Prostate gland (tissue), 2 donors: ENCODE measurements at regions not wholly inside any gene's neighbourhood (a gene's known extent, or its start where the extent isn't known, plus 50 kb on each side); places are given as distances from the start of the nearest gene placed in this dataset.
"Not testable (repeated sequence)": the region's sequence is repeated elsewhere in the genome, so short reads cannot be mapped to it uniquely, and the experiment has no call there.

ENCODE experiments used
- DNase-seq: peaks from one replicate; pipeline ENCODE4 v3.0.0-alpha.2; 2019; ENCODE audit warnings: low spot score
- H3K27ac ChIP-seq, 2 donors: fragments of 200-600 bp; sonication (generic); 2 replicates each; pipeline ENCODE4 v1.5.1; 2017 to 2019
- H3K27me3 ChIP-seq: fragments of 200-600 bp; sonication (generic); replicated peaks from 2 replicates; pipeline ENCODE4 v1.5.1; 2019; ENCODE audit not compliant: insufficient read depth
- H3K36me3 ChIP-seq, 2 donors: fragments of 200-600 bp; sonication (generic); 1 replicate in 1 of 2; 2 replicates in 1 of 2; pipeline versions ENCODE4 v1.5.1 to v1.8.1; 2017 to 2019
- H3K4me1 ChIP-seq: fragments of 200-600 bp; sonication (generic); replicated peaks from 2 replicates; pipeline ENCODE4 v1.5.1; 2019
- H3K4me3 ChIP-seq, 2 donors: fragments of 200-600 bp; sonication (generic); 2 replicates each; pipeline ENCODE4 v1.5.1; 2017 to 2019
- H3K9me3 ChIP-seq: fragments of 200-600 bp; sonication (generic); 2 replicates; pipeline ENCODE4 v1.5.1; 2017
- POLR2A ChIP-seq: fragments of 450-650 bp; IDR thresholded peaks from one replicate; pipeline ENCODE4 v1.6.1; 2016; ENCODE audit warnings: antibody characterized with exemption, mild to moderate bottlenecking
- POLR2AphosphoS5 ChIP-seq: sonication (generic); formaldehyde crosslinking; IDR thresholded peaks from one replicate; pipeline ENCODE4 v1.6.1; 2017; ENCODE audit warnings: antibody characterized with exemption
- WGBS: methylation state at CpG from one replicate; pipeline ENCODE4 v1.1.5; 2018; 5-methylcytosine and 5-hydroxymethylcytosine counted together
- intact Hi-C: fragments of 100-400 bp; cut with DNase I; formaldehyde crosslinking; loops from one replicate; pipeline ENCODE4 v1.14.2; 2022
- TF ChIP-seq, protein P1 (sequence below), 4 experiments: fragments of 200-600 bp in 2 of 4; fragments of 450-650 bp in 2 of 4; sonication (generic) in 2 of 4; IDR thresholded peaks; 1 replicate in 3 of 4; 2 replicates in 1 of 4; pipeline ENCODE4 v1.5.1; 2016 to 2019; ENCODE audit warnings: antibody characterized with exemption in 4 of 4, mild to moderate bottlenecking in 2 of 4, moderate library complexity in 2 of 4

GRCh38 chr12:19674437-19674836 is 235.1 kb downstream of the AEBP2 start:
- H3K36me3 ChIP-seq = no peaks in the 10 kb centered on the region
- DNase-seq = no peak
- H3K9me3 ChIP-seq = no peaks in the 10 kb centered on the region
- no peak for TF ChIP-seq POLR2A
- TF ChIP-seq, protein P1, sequence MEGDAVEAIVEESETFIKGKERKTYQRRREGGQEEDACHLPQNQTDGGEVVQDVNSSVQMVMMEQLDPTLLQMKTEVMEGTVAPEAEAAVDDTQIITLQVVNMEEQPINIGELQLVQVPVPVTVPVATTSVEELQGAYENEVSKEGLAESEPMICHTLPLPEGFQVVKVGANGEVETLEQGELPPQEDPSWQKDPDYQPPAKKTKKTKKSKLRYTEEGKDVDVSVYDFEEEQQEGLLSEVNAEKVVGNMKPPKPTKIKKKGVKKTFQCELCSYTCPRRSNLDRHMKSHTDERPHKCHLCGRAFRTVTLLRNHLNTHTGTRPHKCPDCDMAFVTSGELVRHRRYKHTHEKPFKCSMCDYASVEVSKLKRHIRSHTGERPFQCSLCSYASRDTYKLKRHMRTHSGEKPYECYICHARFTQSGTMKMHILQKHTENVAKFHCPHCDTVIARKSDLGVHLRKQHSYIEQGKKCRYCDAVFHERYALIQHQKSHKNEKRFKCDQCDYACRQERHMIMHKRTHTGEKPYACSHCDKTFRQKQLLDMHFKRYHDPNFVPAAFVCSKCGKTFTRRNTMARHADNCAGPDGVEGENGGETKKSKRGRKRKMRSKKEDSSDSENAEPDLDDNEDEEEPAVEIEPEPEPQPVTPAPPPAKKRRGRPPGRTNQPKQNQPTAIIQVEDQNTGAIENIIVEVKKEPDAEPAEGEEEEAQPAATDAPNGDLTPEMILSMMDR (IDR thresholded peaks at IDR 0.05) = no peak
- no peak for TF ChIP-seq POLR2AphosphoS5
- intact Hi-C loops = no loop called here
- H3K4me3 ChIP-seq = no peak overlapping the region
- WGBS = 63% methylated on average over 3 of the region's 3 CpGs
- H3K27ac ChIP-seq = no peak overlapping the region
- H3K4me1 ChIP-seq = no peaks in the 10 kb centered on the region
- H3K27me3 ChIP-seq = no peaks in the 10 kb centered on the region

- 96% methylated on average over 2 of the region's 2 CpGs for WGBS
- TF ChIP-seq POLR2A (no peak), POLR2AphosphoS5 (no peak)
- TF ChIP-seq, protein P1 (IDR thresholded peaks at IDR 0.05) = no peak
- Histone ChIP-seq H3K4me1 (no peaks in the 10 kb centered on the region), H3K9me3 (no peaks in the 10 kb centered on the region), H3K27ac (no peak overlapping the region), H3K27me3 (no peaks in the 10 kb centered on the region), H3K36me3 (no peaks in the 10 kb centered on the region), H3K4me3 (no peak overlapping the region)
- no peak for DNase-seq
- intact Hi-C loops = no loop called here
Measured at GRCh38 chr12:19675361-19675760, 236.1 kb downstream of the AEBP2 start.

GRCh38 chr12:19678501-19678900 is 239.2 kb downstream of the AEBP2 start:
- H3K36me3 ChIP-seq, H3K9me3 ChIP-seq, H3K4me1 ChIP-seq, DNase-seq, H3K27ac ChIP-seq, intact Hi-C loops, H3K4me3 ChIP-seq, H3K27me3 ChIP-seq: not testable (repeated sequence)
- WGBS = 91% methylated on average over 3 of the region's 3 CpGs

DNA sequence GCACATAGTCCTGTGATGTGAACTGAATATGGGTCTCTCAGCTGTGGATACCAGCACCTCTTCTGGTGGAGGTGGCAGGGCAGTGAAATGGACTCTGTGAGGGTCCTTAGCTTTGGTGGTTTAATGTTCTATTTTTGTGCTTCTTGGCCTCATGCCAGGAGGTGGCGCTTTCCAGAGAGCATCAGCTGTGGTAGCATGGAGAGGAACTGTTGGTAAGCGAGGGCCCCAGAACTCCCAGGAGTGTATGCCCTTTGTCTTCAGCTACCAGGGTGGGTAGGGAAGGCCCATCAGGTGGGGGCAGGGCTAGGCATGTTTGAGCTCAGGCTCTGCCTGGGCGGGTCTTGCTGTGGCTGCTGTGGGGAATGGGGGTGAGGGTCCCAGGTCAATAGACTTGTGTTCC is 241.7 kb downstream of the AEBP2 start:
- intact Hi-C loops = no loop called here
- Histone ChIP-seq H3K27me3 (no peaks in the 10 kb centered on the region), H3K9me3 (no peaks in the 10 kb centered on the region), H3K36me3 (no peaks in the 10 kb centered on the region), H3K27ac (no peak overlapping the region), H3K4me3 (no peak overlapping the region), H3K4me1 (no peaks in the 10 kb centered on the region)
- no peak for DNase-seq
- WGBS = 85% methylated on average over 3 of the region's 3 CpGs
- TF ChIP-seq, protein P1 (IDR thresholded peaks at IDR 0.05) = no peak
- TF ChIP-seq POLR2A = no peak
- no peak for TF ChIP-seq POLR2AphosphoS5

- H3K27me3 ChIP-seq = no peaks in the 10 kb centered on the region
- WGBS = 74% methylated on average over 7 of the region's 7 CpGs
- no peaks in the 10 kb centered on the region for H3K9me3 ChIP-seq
- no peak overlapping the region for H3K27ac ChIP-seq
- DNase-seq = no peak
- no peaks in the 10 kb centered on the region for H3K4me1 ChIP-seq
- H3K4me3 ChIP-seq = no peak overlapping the region
- TF ChIP-seq, protein P1 (IDR thresholded peaks at IDR 0.05) = no peak
- no peak for TF ChIP-seq POLR2A
- no peak for TF ChIP-seq POLR2AphosphoS5
- intact Hi-C loops = no loop called here
- H3K36me3 ChIP-seq = no peaks in the 10 kb centered on the region
Measured at GRCh38 chr12:19683178-19683927, 244.1 kb downstream of the AEBP2 start.
